ENCODE measurements at regions not wholly inside any gene's neighbourhood (a gene's known extent, or its start where the extent isn't known, plus 50 kb on each side); places are given as distances from the start of the nearest gene placed in this dataset.

DNA sequence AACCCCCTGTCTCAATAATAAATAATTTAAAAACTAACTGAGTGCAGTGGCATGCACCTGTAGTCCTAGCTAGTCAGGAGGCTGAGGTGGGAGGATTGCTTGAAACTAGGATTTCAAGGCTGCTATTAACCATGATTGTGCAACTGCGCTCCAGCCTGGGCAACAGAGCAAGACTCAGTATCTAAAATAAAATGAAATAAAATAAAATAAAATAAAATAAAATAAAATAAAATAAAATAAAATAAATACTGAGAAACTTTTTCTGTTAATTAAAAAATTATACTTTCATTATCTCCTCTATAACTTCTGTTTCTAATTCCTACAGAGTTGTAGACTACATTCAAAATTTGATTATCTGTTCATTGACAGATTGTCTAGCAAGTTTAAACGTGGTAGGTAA lies 999.4 kb downstream of the ANKRD7 start:
- Histone ChIP-seq H3K27ac (ENCODE audit: low read depth, low read length) (no peak overlapping the region), H3K4me3 (ENCODE audit: low read length) (no peak overlapping the region), H3K4me2 (ENCODE audit: low read length) (no peak overlapping the region), H3K4me1 (ENCODE audit: control insufficient read depth, low read length) (no peaks in the 10 kb centered on the region), H3K9me3 (ENCODE audit: control insufficient read depth, insufficient read depth, low read length) (peaks cover under 1% of the 10 kb centered on the region; the same call in 1 of the 2 replicates), H3K27me3 (ENCODE audit: control insufficient read depth, low read length) (no peaks in the 10 kb centered on the region), H3K36me3 (ENCODE audit: control insufficient read depth, low read length) (no peaks in the 10 kb centered on the region), H3K9me2 (replicated peaks; ENCODE audit: control insufficient read depth, low read length) (no peaks in the 10 kb centered on the region), H4K20me1 (ENCODE audit: control insufficient read depth, insufficient read depth, low read depth, low read length) (no peaks in the 10 kb centered on the region), H3F3A (ENCODE audit: control insufficient read depth, insufficient read depth) (no peaks in the 10 kb centered on the region), H3K79me2 (ENCODE audit: control insufficient read depth, low read length) (no peaks in the 10 kb centered on the region)
- TF ChIP-seq EZH2phosphoT487 (IDR thresholded peaks at IDR 0.05; ENCODE audit: borderline replicate concordance, low read length), result no peak
- no peak for TF ChIP-seq CTCF (IDR thresholded peaks at IDR 0.05; ENCODE audit: low read depth, low read length, poor library complexity, severe bottlenecking)

- no peaks in the 10 kb centered on the region for H3K36me3 ChIP-seq (ENCODE audit: control insufficient read depth, low read length)
- H3K4me3 ChIP-seq (ENCODE audit: low read length), result no peak overlapping the region
- H3K9me2 ChIP-seq (replicated peaks; ENCODE audit: control insufficient read depth, low read length), result no peaks in the 10 kb centered on the region
- H3K79me2 ChIP-seq (ENCODE audit: control insufficient read depth, low read length), result no peaks in the 10 kb centered on the region
- H3K4me2 ChIP-seq (ENCODE audit: low read length), result no peak overlapping the region
- H3K27ac ChIP-seq (ENCODE audit: low read depth, low read length), result no peak overlapping the region
- H3K9me3 ChIP-seq (ENCODE audit: control insufficient read depth, insufficient read depth, low read length), result no peaks in the 10 kb centered on the region
- TF ChIP-seq CTCF (IDR thresholded peaks at IDR 0.05; ENCODE audit: low read depth, low read length, poor library complexity, severe bottlenecking), result no peak
- TF ChIP-seq EZH2phosphoT487 (IDR thresholded peaks at IDR 0.05; ENCODE audit: borderline replicate concordance, low read length), result no peak
- no peaks in the 10 kb centered on the region for H3F3A ChIP-seq (ENCODE audit: control insufficient read depth, insufficient read depth)
- H4K20me1 ChIP-seq (ENCODE audit: control insufficient read depth, insufficient read depth, low read depth, low read length), result no peaks in the 10 kb centered on the region
- H3K4me1 ChIP-seq (ENCODE audit: control insufficient read depth, low read length), result no peaks in the 10 kb centered on the region
- H3K27me3 ChIP-seq (ENCODE audit: control insufficient read depth, low read length), result no peaks in the 10 kb centered on the region
Measured at GRCh38 chr7:119228482-119228881, 1004.0 kb downstream of the ANKRD7 start.

DNA sequence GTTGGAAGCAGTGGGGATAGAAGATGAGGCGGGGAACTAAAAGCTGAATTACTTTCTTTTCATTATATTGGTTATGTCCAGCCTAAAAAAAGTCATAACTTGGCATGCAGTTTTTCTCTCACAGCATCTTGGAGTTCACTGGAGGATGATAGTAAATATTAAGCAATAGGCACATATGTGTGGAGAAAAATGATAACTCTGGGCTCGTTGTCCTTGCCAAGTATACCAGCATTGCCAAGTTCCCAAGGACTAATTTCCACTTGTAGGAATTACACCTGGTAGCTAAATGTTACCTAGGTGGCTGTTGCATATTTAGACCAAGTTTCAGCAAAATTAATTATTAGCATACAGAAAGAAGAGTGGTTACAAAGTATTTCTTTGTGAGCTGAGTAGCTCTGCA lies 1007.6 kb downstream of the ANKRD7 start:
- Histone ChIP-seq H3K27ac (ENCODE audit: low read depth, low read length) (no peak overlapping the region), H3K9me3 (ENCODE audit: control insufficient read depth, insufficient read depth, low read length) (no peaks in the 10 kb centered on the region), H4K20me1 (ENCODE audit: control insufficient read depth, insufficient read depth, low read depth, low read length) (no peaks in the 10 kb centered on the region), H3K79me2 (ENCODE audit: control insufficient read depth, low read length) (no peaks in the 10 kb centered on the region), H3K4me3 (ENCODE audit: low read length) (no peak overlapping the region), H3F3A (ENCODE audit: control insufficient read depth, insufficient read depth) (no peaks in the 10 kb centered on the region), H3K27me3 (ENCODE audit: control insufficient read depth, low read length) (no peaks in the 10 kb centered on the region), H3K9me2 (replicated peaks; ENCODE audit: control insufficient read depth, low read length) (no peaks in the 10 kb centered on the region), H3K4me1 (ENCODE audit: control insufficient read depth, low read length) (no peaks in the 10 kb centered on the region), H3K36me3 (ENCODE audit: control insufficient read depth, low read length) (no peaks in the 10 kb centered on the region), H3K4me2 (ENCODE audit: low read length) (no peak overlapping the region)
- TF ChIP-seq EZH2phosphoT487 (IDR thresholded peaks at IDR 0.05; ENCODE audit: borderline replicate concordance, low read length) (no peak), CTCF (IDR thresholded peaks at IDR 0.05; ENCODE audit: low read depth, low read length, poor library complexity, severe bottlenecking) (no peak)

DNA sequence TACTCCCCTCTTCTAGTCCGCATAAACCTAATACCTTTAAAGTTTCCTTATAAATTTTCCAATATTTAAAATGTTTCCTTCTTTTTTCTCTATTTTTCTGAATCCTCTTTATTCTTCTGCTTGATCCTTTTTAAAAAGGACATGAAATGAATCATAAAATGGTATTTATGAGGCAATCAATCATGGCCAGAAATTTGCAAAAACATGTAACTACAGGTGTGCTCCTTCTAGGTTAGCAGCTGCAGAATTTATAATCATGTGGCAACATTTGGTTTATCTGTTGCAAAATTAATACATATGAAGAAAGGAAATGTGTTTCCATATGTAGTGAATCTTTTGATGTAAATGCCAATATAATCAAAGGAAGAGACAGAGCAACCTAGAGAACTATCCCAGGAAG lies 1008.5 kb downstream of the ANKRD7 start:
- Histone ChIP-seq H3K79me2 (ENCODE audit: control insufficient read depth, low read length) (no peaks in the 10 kb centered on the region), H3K9me2 (replicated peaks; ENCODE audit: control insufficient read depth, low read length) (no peaks in the 10 kb centered on the region), H3K4me2 (ENCODE audit: low read length) (no peak overlapping the region), H3K4me1 (ENCODE audit: control insufficient read depth, low read length) (no peaks in the 10 kb centered on the region), H4K20me1 (ENCODE audit: control insufficient read depth, insufficient read depth, low read depth, low read length) (no peaks in the 10 kb centered on the region), H3K27me3 (ENCODE audit: control insufficient read depth, low read length) (no peaks in the 10 kb centered on the region), H3K9me3 (ENCODE audit: control insufficient read depth, insufficient read depth, low read length) (no peaks in the 10 kb centered on the region), H3F3A (ENCODE audit: control insufficient read depth, insufficient read depth) (no peaks in the 10 kb centered on the region), H3K36me3 (ENCODE audit: control insufficient read depth, low read length) (no peaks in the 10 kb centered on the region), H3K27ac (ENCODE audit: low read depth, low read length) (no peak overlapping the region), H3K4me3 (ENCODE audit: low read length) (no peak overlapping the region)
- TF ChIP-seq EZH2phosphoT487 (IDR thresholded peaks at IDR 0.05; ENCODE audit: borderline replicate concordance, low read length) (no peak), CTCF (IDR thresholded peaks at IDR 0.05; ENCODE audit: low read depth, low read length, poor library complexity, severe bottlenecking) (no peak)

All from DOHH2 (cell line).